ENCODE measurements at regions not wholly inside any gene's neighbourhood (a gene's known extent, or its start where the extent isn't known, plus 50 kb on each side); places are given as distances from the start of the nearest gene placed in this dataset.

GRCh38 chr7:81577642-81578340 is 192.1 kb downstream of the HGF start:
- Mint-ChIP-seq H3K27ac (no peak overlapping the region), H3K9me3 (no peaks in the 10 kb centered on the region), H3K36me3 (ENCODE audit: low read depth) (no peaks in the 10 kb centered on the region), H3K4me1 (ENCODE audit: low read depth) (peaks cover 18% of the 10 kb centered on the region), H3K27me3 (ENCODE audit: insufficient read depth) (no peaks in the 10 kb centered on the region), H3K4me3 (no peak overlapping the region)
- no peak for DNase-seq
- no peak for TF ChIP-seq CTCF (IDR thresholded peaks at IDR 0.05)

- H3K9me3 Mint-ChIP-seq = no peaks in the 10 kb centered on the region
- no peak for TF ChIP-seq CTCF (IDR thresholded peaks at IDR 0.05)
- H3K36me3 Mint-ChIP-seq (ENCODE audit: low read depth) = no peaks in the 10 kb centered on the region
- H3K27me3 Mint-ChIP-seq (ENCODE audit: insufficient read depth) = no peaks in the 10 kb centered on the region
- H3K4me3 Mint-ChIP-seq = no peak overlapping the region
- no peak overlapping the region for H3K27ac Mint-ChIP-seq
- DNase-seq = no peak
- H3K4me1 Mint-ChIP-seq (ENCODE audit: low read depth) = peaks cover 19% of the 10 kb centered on the region
Observed at GRCh38 chr7:81574723-81575326, 195.0 kb downstream of the HGF start.

GRCh38 chr7:81573932-81574331 is 195.9 kb downstream of the HGF start:
- H3K4me3 Mint-ChIP-seq = no peak overlapping the region
- no peaks in the 10 kb centered on the region for H3K36me3 Mint-ChIP-seq (ENCODE audit: low read depth)
- no peak for TF ChIP-seq CTCF (IDR thresholded peaks at IDR 0.05)
- DNase-seq = no peak
- no peak overlapping the region for H3K27ac Mint-ChIP-seq
- no peaks in the 10 kb centered on the region for H3K9me3 Mint-ChIP-seq
- H3K27me3 Mint-ChIP-seq (ENCODE audit: insufficient read depth) = no peaks in the 10 kb centered on the region
- H3K4me1 Mint-ChIP-seq (ENCODE audit: low read depth) = peaks cover 19% of the 10 kb centered on the region

- H3K27me3 Mint-ChIP-seq (ENCODE audit: insufficient read depth) = no peaks in the 10 kb centered on the region
- H3K27ac Mint-ChIP-seq = no peak overlapping the region
- H3K9me3 Mint-ChIP-seq = no peaks in the 10 kb centered on the region
- no peaks in the 10 kb centered on the region for H3K36me3 Mint-ChIP-seq (ENCODE audit: low read depth)
- peaks cover 19% of the 10 kb centered on the region for H3K4me1 Mint-ChIP-seq (ENCODE audit: low read depth)
- H3K4me3 Mint-ChIP-seq = no peak overlapping the region
- TF ChIP-seq CTCF (IDR thresholded peaks at IDR 0.05) = no peak
- no peak for DNase-seq
Observed at GRCh38 chr7:81573128-81573527, 196.7 kb downstream of the HGF start.

- no peak overlapping the region; the same call in 1 of the 2 replicates for H3K4me3 Mint-ChIP-seq
- no peaks in the 10 kb centered on the region for H3K9me3 Mint-ChIP-seq
- no peaks in the 10 kb centered on the region for H3K36me3 Mint-ChIP-seq (ENCODE audit: low read depth)
- peaks cover 2% of the 10 kb centered on the region for H3K27me3 Mint-ChIP-seq (ENCODE audit: insufficient read depth)
- no peak for TF ChIP-seq CTCF (IDR thresholded peaks at IDR 0.05)
- no peak overlapping the region for H3K27ac Mint-ChIP-seq
- no peak for DNase-seq
- H3K4me1 Mint-ChIP-seq (ENCODE audit: low read depth) = no peaks in the 10 kb centered on the region
Observed at GRCh38 chr7:81562581-81562980, 207.3 kb downstream of the HGF start.
